ENCODE measurements at regions not wholly inside any gene's neighbourhood (a gene's known extent, or its start where the extent isn't known, plus 50 kb on each side); places are given as distances from the start of the nearest gene placed in this dataset.

- H3K36me3 Mint-ChIP-seq (ENCODE audit: low read depth): no peaks in the 10 kb centered on the region
- peaks cover 2% of the 10 kb centered on the region for H3K4me1 Mint-ChIP-seq (ENCODE audit: low read depth)
- no peaks in the 10 kb centered on the region for H3K9me3 Mint-ChIP-seq
- H3K27ac Mint-ChIP-seq: no peak overlapping the region
- peaks cover 6% of the 10 kb centered on the region for H3K27me3 Mint-ChIP-seq (ENCODE audit: low read depth)
- H3K4me3 Mint-ChIP-seq: no peak overlapping the region
Measured at GRCh38 chr6:97437087-97437486, 154.1 kb upstream of the MMS22L start.

GRCh38 chr6:97438011-97438671 lies 155.1 kb upstream of the MMS22L start:
- H3K27me3 Mint-ChIP-seq (ENCODE audit: low read depth): peaks cover 6% of the 10 kb centered on the region
- no peak overlapping the region for H3K27ac Mint-ChIP-seq
- peaks cover 2% of the 10 kb centered on the region for H3K4me1 Mint-ChIP-seq (ENCODE audit: low read depth)
- no peak overlapping the region for H3K4me3 Mint-ChIP-seq
- no peaks in the 10 kb centered on the region for H3K9me3 Mint-ChIP-seq
- H3K36me3 Mint-ChIP-seq (ENCODE audit: low read depth): no peaks in the 10 kb centered on the region

DNA sequence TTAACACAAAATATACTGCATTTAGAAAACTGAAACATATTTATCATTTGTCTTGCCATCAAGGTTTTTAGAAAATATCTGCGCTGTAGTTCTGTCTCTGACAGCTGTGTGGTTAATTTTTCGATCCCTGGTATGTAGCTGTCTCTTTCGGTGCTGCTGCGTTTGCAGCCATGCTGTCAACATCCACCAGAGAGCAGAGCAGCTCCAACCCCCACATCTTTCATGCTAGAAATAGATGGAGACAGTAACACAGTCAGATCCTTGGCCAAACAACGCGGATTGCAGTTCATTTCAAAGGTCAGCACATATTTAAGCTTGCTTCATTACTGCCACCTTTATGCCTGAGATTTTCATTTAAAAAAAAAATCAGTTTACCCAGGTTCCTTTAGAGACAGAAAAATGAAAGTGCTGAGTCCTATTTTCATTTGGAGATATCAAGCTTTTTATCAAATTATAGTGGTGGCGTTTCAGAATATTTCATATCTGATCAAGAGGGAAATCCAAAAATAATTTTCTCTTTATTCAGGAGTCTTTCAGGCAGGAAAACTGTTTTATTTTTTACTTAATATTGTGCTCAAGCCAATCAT lies 157.7 kb upstream of the MMS22L start:
- no peak overlapping the region for H3K4me3 Mint-ChIP-seq
- H3K27ac Mint-ChIP-seq: no peak overlapping the region
- H3K27me3 Mint-ChIP-seq (ENCODE audit: low read depth): no peaks in the 10 kb centered on the region
- H3K9me3 Mint-ChIP-seq: no peaks in the 10 kb centered on the region
- H3K36me3 Mint-ChIP-seq (ENCODE audit: low read depth): no peaks in the 10 kb centered on the region
- H3K4me1 Mint-ChIP-seq (ENCODE audit: low read depth): peaks cover 2% of the 10 kb centered on the region

GRCh38 chr6:97443408-97444080 lies 160.5 kb upstream of the MMS22L start:
- Mint-ChIP-seq H3K4me3 (no peak overlapping the region), H3K36me3 (ENCODE audit: low read depth) (no peaks in the 10 kb centered on the region), H3K27ac (no peak overlapping the region), H3K9me3 (no peaks in the 10 kb centered on the region), H3K4me1 (ENCODE audit: low read depth) (peaks cover 2% of the 10 kb centered on the region), H3K27me3 (ENCODE audit: low read depth) (peaks cover 15% of the 10 kb centered on the region)

GRCh38 chr6:97445407-97445806 lies 162.4 kb upstream of the MMS22L start:
- H3K4me3 Mint-ChIP-seq: no peak overlapping the region
- peaks cover 2% of the 10 kb centered on the region for H3K4me1 Mint-ChIP-seq (ENCODE audit: low read depth)
- peaks cover 15% of the 10 kb centered on the region for H3K27me3 Mint-ChIP-seq (ENCODE audit: low read depth)
- H3K27ac Mint-ChIP-seq: no peak overlapping the region
- H3K36me3 Mint-ChIP-seq (ENCODE audit: low read depth): no peaks in the 10 kb centered on the region
- H3K9me3 Mint-ChIP-seq: no peaks in the 10 kb centered on the region

DNA sequence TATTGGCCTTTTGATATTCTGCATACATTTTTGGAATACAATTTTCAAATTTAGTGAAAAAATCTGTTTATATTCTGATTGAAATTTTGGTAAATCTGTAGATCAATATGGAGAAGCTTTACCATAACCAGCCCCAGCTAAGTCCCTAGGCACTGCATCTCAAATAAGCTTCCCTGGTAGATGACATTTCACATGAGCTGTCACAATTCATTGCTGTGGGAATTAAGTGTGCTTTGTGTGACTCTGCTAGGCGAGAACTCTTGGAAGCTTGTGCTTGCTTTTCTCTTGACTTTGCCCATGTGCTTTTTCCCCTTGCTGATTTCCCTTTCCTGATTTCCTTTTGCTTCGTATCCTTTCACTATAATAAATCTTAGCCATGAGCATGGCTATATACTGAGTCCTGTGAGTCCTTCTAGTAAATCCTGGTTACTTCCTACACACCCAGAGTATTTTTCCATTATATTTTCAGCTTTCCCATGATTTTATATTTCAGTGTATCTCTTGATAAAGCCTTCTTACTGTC lies 166.5 kb upstream of the MMS22L start:
- peaks cover 15% of the 10 kb centered on the region for H3K27me3 Mint-ChIP-seq (ENCODE audit: low read depth)
- H3K27ac Mint-ChIP-seq: no peak overlapping the region
- H3K36me3 Mint-ChIP-seq (ENCODE audit: low read depth): no peaks in the 10 kb centered on the region
- H3K9me3 Mint-ChIP-seq: no peaks in the 10 kb centered on the region
- H3K4me3 Mint-ChIP-seq: no peak overlapping the region
- no peaks in the 10 kb centered on the region for H3K4me1 Mint-ChIP-seq (ENCODE audit: low read depth)

DNA sequence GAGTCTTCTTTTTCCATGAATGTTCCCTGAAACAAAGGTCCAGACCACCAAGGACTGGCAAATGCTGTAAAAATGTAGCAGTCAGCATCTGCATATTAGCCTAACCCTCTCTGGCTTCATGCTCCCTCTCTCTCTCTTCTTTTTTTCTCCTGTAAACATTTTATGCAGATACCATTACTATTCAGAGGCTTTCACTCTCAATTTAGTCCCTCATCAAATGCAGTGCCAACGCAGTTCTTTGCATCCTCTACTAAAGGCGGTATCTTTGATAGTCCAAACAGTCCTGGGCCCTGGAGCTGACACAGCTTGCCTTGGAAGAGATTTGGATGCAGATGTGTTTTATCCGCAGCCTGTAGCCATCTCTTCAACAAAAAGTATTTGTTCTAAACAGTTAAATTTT lies 167.1 kb upstream of the MMS22L start:
- no peak overlapping the region for H3K4me3 Mint-ChIP-seq
- H3K27ac Mint-ChIP-seq: no peak overlapping the region
- no peaks in the 10 kb centered on the region for H3K9me3 Mint-ChIP-seq
- H3K36me3 Mint-ChIP-seq (ENCODE audit: low read depth): no peaks in the 10 kb centered on the region
- no peaks in the 10 kb centered on the region for H3K4me1 Mint-ChIP-seq (ENCODE audit: low read depth)
- H3K27me3 Mint-ChIP-seq (ENCODE audit: low read depth): peaks cover 15% of the 10 kb centered on the region

DNA sequence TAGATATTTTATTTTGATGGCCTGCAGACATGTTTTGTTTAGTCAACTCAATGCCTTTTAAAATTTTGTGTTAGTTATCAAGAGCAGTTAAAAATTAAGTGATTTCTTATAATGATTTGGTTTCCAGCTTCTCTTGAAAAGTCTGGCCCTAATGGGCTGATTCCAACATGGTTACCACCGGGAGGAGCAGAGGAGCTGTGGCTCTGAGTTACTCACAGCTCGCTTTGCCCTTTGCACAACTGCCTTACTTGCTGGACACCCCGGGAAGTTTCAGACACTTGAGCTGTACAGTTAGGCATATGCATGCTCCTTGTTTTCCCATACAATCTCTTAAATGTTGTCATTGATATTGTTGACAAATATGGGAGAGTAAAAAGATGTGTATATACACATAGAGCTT lies 173.1 kb upstream of the MMS22L start:
- H3K27me3 Mint-ChIP-seq (ENCODE audit: low read depth): no peaks in the 10 kb centered on the region
- no peak overlapping the region for H3K27ac Mint-ChIP-seq
- no peaks in the 10 kb centered on the region for H3K36me3 Mint-ChIP-seq (ENCODE audit: low read depth)
- H3K4me1 Mint-ChIP-seq (ENCODE audit: low read depth): no peaks in the 10 kb centered on the region
- no peak overlapping the region for H3K4me3 Mint-ChIP-seq
- no peaks in the 10 kb centered on the region for H3K9me3 Mint-ChIP-seq

DNA sequence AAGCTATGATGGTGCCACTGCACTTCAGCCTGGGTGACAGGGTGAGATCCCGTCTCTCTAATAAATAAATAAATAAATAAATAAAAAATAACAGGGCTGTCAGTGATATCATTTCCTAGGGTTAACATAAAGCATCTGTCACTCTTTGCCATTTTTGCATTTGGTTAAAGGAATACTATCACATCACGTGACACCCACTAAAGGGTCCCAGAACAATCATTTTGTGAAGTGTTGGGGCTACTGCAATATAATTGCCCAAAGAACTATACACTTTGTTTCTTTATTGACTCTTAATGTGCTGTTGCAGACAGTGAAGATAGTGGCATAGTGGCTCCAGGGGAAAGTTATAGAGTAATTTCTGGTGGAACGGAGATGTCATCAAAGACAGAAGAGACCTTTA lies 176.5 kb upstream of the MMS22L start:
- Mint-ChIP-seq H3K36me3 (ENCODE audit: low read depth) (no peaks in the 10 kb centered on the region), H3K27me3 (ENCODE audit: low read depth) (no peaks in the 10 kb centered on the region), H3K9me3 (no peaks in the 10 kb centered on the region), H3K27ac (no peak overlapping the region), H3K4me1 (ENCODE audit: low read depth) (no peaks in the 10 kb centered on the region), H3K4me3 (no peak overlapping the region)

DNA sequence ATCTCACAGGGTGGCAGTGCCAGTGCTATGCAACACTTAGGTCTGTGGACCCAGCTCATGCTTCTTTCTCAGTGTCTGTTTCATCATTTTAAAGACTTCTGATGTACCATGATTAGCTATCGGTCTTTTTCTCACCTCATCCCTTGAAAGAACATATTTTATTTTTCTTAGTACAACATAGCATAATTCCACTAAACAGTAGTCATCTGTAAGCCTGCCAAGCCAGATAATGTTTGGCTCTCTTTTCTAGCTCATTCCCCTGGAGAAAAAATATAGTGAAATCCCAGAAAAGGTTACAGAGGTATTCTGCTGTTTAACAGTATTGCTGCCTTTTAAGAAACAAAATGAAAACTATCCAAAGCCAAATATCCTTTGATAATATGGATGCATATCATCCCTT lies 177.0 kb upstream of the MMS22L start:
- no peaks in the 10 kb centered on the region for H3K36me3 Mint-ChIP-seq (ENCODE audit: low read depth)
- no peak overlapping the region for H3K27ac Mint-ChIP-seq
- no peaks in the 10 kb centered on the region for H3K9me3 Mint-ChIP-seq
- H3K4me3 Mint-ChIP-seq: no peak overlapping the region
- no peaks in the 10 kb centered on the region for H3K27me3 Mint-ChIP-seq (ENCODE audit: low read depth)
- no peaks in the 10 kb centered on the region for H3K4me1 Mint-ChIP-seq (ENCODE audit: low read depth)

DNA sequence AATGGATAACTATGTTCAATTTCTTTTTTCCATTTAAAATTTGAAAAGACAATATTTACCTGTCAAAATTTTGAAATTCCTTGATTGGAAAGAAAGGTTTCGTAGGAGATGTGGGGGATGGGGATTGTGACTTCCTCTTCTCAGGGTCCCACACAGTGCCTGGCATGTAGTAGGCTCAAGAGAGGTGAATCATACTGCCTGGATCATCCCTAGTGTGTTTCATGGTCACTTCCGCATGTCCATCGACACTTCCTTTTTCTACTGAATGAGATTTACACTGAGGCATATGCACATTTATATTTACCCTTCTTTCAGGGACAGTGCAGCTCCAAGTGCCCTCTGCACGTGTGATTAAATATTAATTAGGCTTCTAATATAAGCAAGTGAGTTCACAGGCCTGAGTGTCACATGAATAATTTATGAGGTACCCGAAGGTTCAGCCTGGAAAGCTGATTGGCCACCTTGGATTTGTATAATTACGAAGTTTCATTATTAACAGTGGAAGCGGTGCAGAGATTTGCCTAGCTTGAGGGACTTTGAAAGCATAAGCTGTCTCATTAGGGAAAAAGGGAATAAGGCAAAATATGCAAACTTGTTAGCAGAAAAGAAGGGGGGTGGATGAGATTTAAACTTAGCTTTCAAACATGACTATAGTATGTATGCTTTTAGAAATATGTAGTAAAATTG lies 177.5 kb upstream of the MMS22L start:
- Mint-ChIP-seq H3K9me3 (no peaks in the 10 kb centered on the region), H3K4me1 (ENCODE audit: low read depth) (no peaks in the 10 kb centered on the region), H3K36me3 (ENCODE audit: low read depth) (no peaks in the 10 kb centered on the region), H3K27ac (no peak overlapping the region), H3K27me3 (ENCODE audit: low read depth) (no peaks in the 10 kb centered on the region), H3K4me3 (no peak overlapping the region)

DNA sequence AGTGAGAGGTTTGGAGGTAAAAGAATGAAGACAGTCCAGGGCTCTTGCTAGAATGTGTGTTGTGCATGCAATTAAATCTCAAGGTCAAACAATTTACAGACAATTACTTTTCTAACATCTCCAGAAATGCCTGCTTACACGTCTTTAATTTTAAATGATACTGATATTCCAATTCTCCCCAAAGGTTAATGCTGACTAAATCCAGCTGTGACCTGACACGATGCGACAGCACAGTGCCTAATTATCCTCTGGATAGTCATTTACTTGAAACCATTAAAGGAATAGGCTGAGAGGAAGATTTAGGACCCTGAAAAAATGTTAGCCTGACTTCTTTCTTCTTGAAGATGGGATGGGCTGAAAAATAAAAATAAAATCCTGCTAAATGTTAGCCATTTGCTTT lies 178.2 kb upstream of the MMS22L start:
- H3K27me3 Mint-ChIP-seq (ENCODE audit: low read depth): no peaks in the 10 kb centered on the region
- no peaks in the 10 kb centered on the region for H3K36me3 Mint-ChIP-seq (ENCODE audit: low read depth)
- no peaks in the 10 kb centered on the region for H3K9me3 Mint-ChIP-seq
- no peak overlapping the region for H3K4me3 Mint-ChIP-seq
- no peak overlapping the region for H3K27ac Mint-ChIP-seq
- H3K4me1 Mint-ChIP-seq (ENCODE audit: low read depth): no peaks in the 10 kb centered on the region

GRCh38 chr6:97462031-97462430 lies 179.0 kb upstream of the MMS22L start:
- H3K4me1 Mint-ChIP-seq (ENCODE audit: low read depth): no peaks in the 10 kb centered on the region
- no peaks in the 10 kb centered on the region for H3K36me3 Mint-ChIP-seq (ENCODE audit: low read depth)
- H3K4me3 Mint-ChIP-seq: no peak overlapping the region
- H3K27ac Mint-ChIP-seq: no peak overlapping the region
- H3K9me3 Mint-ChIP-seq: no peaks in the 10 kb centered on the region
- no peaks in the 10 kb centered on the region for H3K27me3 Mint-ChIP-seq (ENCODE audit: low read depth)

- H3K27ac Mint-ChIP-seq: no peak overlapping the region
- H3K4me3 Mint-ChIP-seq: no peak overlapping the region
- H3K4me1 Mint-ChIP-seq (ENCODE audit: low read depth): no peaks in the 10 kb centered on the region
- H3K9me3 Mint-ChIP-seq: no peaks in the 10 kb centered on the region
- H3K36me3 Mint-ChIP-seq (ENCODE audit: low read depth): no peaks in the 10 kb centered on the region
- no peaks in the 10 kb centered on the region for H3K27me3 Mint-ChIP-seq (ENCODE audit: low read depth)
Measured at GRCh38 chr6:97462938-97463598, 180.1 kb upstream of the MMS22L start.

Data from T-helper 1 cell treated with Interleukin-12 subunit alpha and Interleukin-12 subunit beta and Interleukin-4 antibody, amounts not matched to agents 30 μg/mL and 1 μg/mL, for 36 hours (primary cell).